H1 (cell line): ENCODE measurements at regions not wholly inside any gene's neighbourhood (a gene's known extent, or its start where the extent isn't known, plus 50 kb on each side); places are given as distances from the start of the nearest gene placed in this dataset.
A peak's percentile ranks its signal among the peaks of the same experiment; 100 is the strongest.

Experiments used
- CTCF ChIA-PET: fragments of 300-600 bp; sonication (Branson Sonifier 250); formaldehyde crosslinking; loops from one replicate; lab custom pipeline; 2021; ENCODE audit not compliant: partially characterized antibody; lab: Charles Lee
- POLR2A ChIA-PET: fragments of 300-600 bp; sonication (Branson Sonifier 250); formaldehyde crosslinking; loops from one replicate; lab custom pipeline; 2021; ENCODE audit warnings: inconsistent platforms; ENCODE audit not compliant: partially characterized antibody; lab: Charles Lee
- DNase-seq, 2 experiments: peaks; one replicate each; pipeline versions ENCODE4 v3.0.0 to v3.0.0-alpha.2; 2010 to 2022; ENCODE audit warnings: low spot score in 2 of 2, low read depth in 1 of 2, mixed read lengths in 1 of 2
- FAIRE-seq: peaks from 2 replicates; lab custom pipeline; 2011; peaks lifted over from hg19 to GRCh38; lab: Jason Lieb, UNC
- H2AFZ ChIP-seq: 2 replicates; pipeline ENCODE4 v1.8.1; 2012; ENCODE audit warnings: low read length, inconsistent platforms
- H2AK5ac ChIP-seq: 2 replicates; pipeline ENCODE4 v1.6.1; 2013; ENCODE audit warnings: low read depth, low read length
- H2BK120ac ChIP-seq: replicated peaks from 2 replicates; pipeline ENCODE3; 2013; ENCODE audit warnings: low read depth, low read length, inconsistent platforms
- H2BK12ac ChIP-seq: 2 replicates; pipeline ENCODE4 v1.6.1; 2013; ENCODE audit warnings: low read depth, low read length
- H2BK15ac ChIP-seq: 2 replicates; pipeline ENCODE4 v1.6.1; 2013; ENCODE audit warnings: low read length
- H2BK20ac ChIP-seq: 2 replicates; pipeline ENCODE4 v1.6.1; 2013; ENCODE audit warnings: low read length
- H2BK5ac ChIP-seq: 2 replicates; pipeline ENCODE4 v1.6.1; 2013; ENCODE audit warnings: low read depth, low read length
- H3K14ac ChIP-seq: 2 replicates; pipeline ENCODE4 v1.6.1; 2013; ENCODE audit warnings: inconsistent platforms; ENCODE audit not compliant: insufficient read length
- H3K18ac ChIP-seq: 2 replicates; pipeline ENCODE4 v1.6.1; 2013; ENCODE audit warnings: low read length; ENCODE audit errors: extremely low read depth
- H3K23ac ChIP-seq: 2 replicates; pipeline ENCODE4 v1.6.1; 2013; ENCODE audit warnings: inconsistent platforms; ENCODE audit not compliant: insufficient read length
- H3K23me2 ChIP-seq: 2 replicates; pipeline ENCODE4 v1.6.1; 2013; ENCODE audit warnings: low read depth, low read length
- H3K27ac ChIP-seq: 2 replicates; pipeline ENCODE4 v1.6.1; 2011; ENCODE audit warnings: low read depth, low read length, inconsistent platforms
- H3K27me3 ChIP-seq, 4 experiments: replicated peaks in 1 of 4; 1 replicate in 1 of 4; 2 replicates in 3 of 4; pipeline versions ENCODE4 v1.6.1 to v1.8.1; 2011 to 2013; ENCODE audit warnings: low read length in 3 of 4, mild to moderate bottlenecking in 3 of 4, inconsistent platforms in 2 of 4, mixed read lengths in 2 of 4, moderate library complexity in 1 of 4; ENCODE audit not compliant: control insufficient read depth in 3 of 4, insufficient read depth in 3 of 4; ENCODE audit errors: extremely low read depth in 1 of 4
- H3K36me3 ChIP-seq, 4 experiments: 2 replicates each; pipeline versions ENCODE4 v1.6.1 to v1.8.1; 2011 to 2013; ENCODE audit warnings: mild to moderate bottlenecking in 4 of 4, low read length in 3 of 4, moderate library complexity in 2 of 4, control low read depth in 1 of 4, inconsistent platforms in 1 of 4; ENCODE audit not compliant: insufficient read depth in 4 of 4, control insufficient read depth in 2 of 4
- H3K4ac ChIP-seq: replicated peaks from 2 replicates; pipeline ENCODE3; 2013; ENCODE audit warnings: low read length, low read depth, mixed read lengths, inconsistent platforms; ENCODE audit not compliant: insufficient read length
- H3K4me1 ChIP-seq, 4 experiments: replicated peaks in 1 of 4; 1 replicate in 1 of 4; 2 replicates in 3 of 4; pipeline versions ENCODE4 v1.6.1 to v1.8.1; 2011 to 2013; ENCODE audit warnings: low read length in 3 of 4, inconsistent platforms in 2 of 4, mixed read lengths in 1 of 4; ENCODE audit not compliant: insufficient read depth in 4 of 4, control insufficient read depth in 3 of 4
- H3K4me2 ChIP-seq, 2 experiments: 2 replicates each; pipeline versions ENCODE4 v1.6.1 to v1.8.1; 2011 to 2013; ENCODE audit warnings: low read depth in 2 of 2, low read length in 2 of 2, control low read depth in 1 of 2, inconsistent platforms in 1 of 2, mild to moderate bottlenecking in 1 of 2; ENCODE audit not compliant: insufficient read depth in 1 of 2
- H3K4me3 ChIP-seq, 4 experiments: fragments of 200-600, 300-600 bp in 1 of 4; sonication (generic), shearing (Covaris generic), sonication (Bioruptor Twin) in 1 of 4; 2 replicates each; pipeline versions ENCODE4 v1.5.1 to v1.8.1; 2011 to 2016; ENCODE audit warnings: low read length in 4 of 4, low read depth in 3 of 4, control low read depth in 2 of 4, inconsistent platforms in 2 of 4, mild to moderate bottlenecking in 2 of 4, mixed read lengths in 1 of 4, moderate library complexity in 1 of 4; ENCODE audit not compliant: insufficient read depth in 2 of 4; ENCODE audit errors: extremely low read depth in 1 of 4
- H3K56ac ChIP-seq: replicated peaks from 2 replicates; pipeline ENCODE3; 2013; ENCODE audit warnings: low read depth, mild to moderate bottlenecking, mixed read lengths, low read length, inconsistent platforms; ENCODE audit not compliant: insufficient read length
- H3K79me1 ChIP-seq: 2 replicates; pipeline ENCODE4 v1.6.1; 2013; ENCODE audit warnings: low read depth, low read length, control low read depth
- H3K79me2 ChIP-seq, 2 experiments: 2 replicates each; pipeline versions ENCODE4 v1.6.1 to v1.8.1; 2012 to 2013; ENCODE audit warnings: low read length in 2 of 2, mild to moderate bottlenecking in 2 of 2, inconsistent platforms in 1 of 2; ENCODE audit not compliant: insufficient read depth in 2 of 2, control insufficient read depth in 1 of 2
- H3K9ac ChIP-seq, 4 experiments: replicated peaks in 1 of 4; 1 replicate in 1 of 4; 2 replicates in 3 of 4; pipeline versions ENCODE4 v1.6.1 to v1.8.1; 2011 to 2013; ENCODE audit warnings: low read depth in 3 of 4, low read length in 3 of 4, control low read depth in 2 of 4, mild to moderate bottlenecking in 2 of 4, moderate library complexity in 2 of 4, inconsistent platforms in 1 of 4; ENCODE audit errors: extremely low read depth in 1 of 4
- H3K9me3 ChIP-seq, 2 experiments: 2 replicates each; pipeline versions ENCODE4 v1.6.1 to v1.8.1; 2012 to 2013; ENCODE audit warnings: mild to moderate bottlenecking in 2 of 2, moderate library complexity in 2 of 2, control low read depth in 1 of 2, inconsistent platforms in 1 of 2, low read depth in 1 of 2, low read length in 1 of 2, mixed read lengths in 1 of 2; ENCODE audit not compliant: insufficient read depth in 2 of 2
- H4K20me1 ChIP-seq, 2 experiments: replicated peaks in 1 of 2; 2 replicates each; pipeline versions ENCODE3 to v1.8.1; 2011 to 2013; ENCODE audit warnings: inconsistent platforms in 2 of 2, low read length in 2 of 2, mild to moderate bottlenecking in 1 of 2; ENCODE audit not compliant: insufficient read depth in 2 of 2, control insufficient read depth in 1 of 2
- H4K5ac ChIP-seq: 2 replicates; pipeline ENCODE4 v1.6.1; 2013; ENCODE audit warnings: low read length, low read depth, mixed read lengths, inconsistent platforms; ENCODE audit not compliant: insufficient read length
- H4K8ac ChIP-seq: 2 replicates; pipeline ENCODE4 v1.8.0; 2013; ENCODE audit warnings: mild to moderate bottlenecking, moderate library complexity, low read length, inconsistent platforms; ENCODE audit not compliant: insufficient read depth; ENCODE audit errors: extremely low read depth
- H4K91ac ChIP-seq: replicated peaks from 2 replicates; pipeline ENCODE3; 2013; ENCODE audit warnings: low read length, mixed read lengths, inconsistent platforms; ENCODE audit not compliant: insufficient read length
- ASH2L ChIP-seq: fragments of 200-600, 300-600 bp; sonication (generic); IDR thresholded peaks from one replicate; pipeline ENCODE4 v1.7.1; 2017; ENCODE audit warnings: low read length
- CBX5 ChIP-seq: fragments of 300-800, 300-1000 bp; sonication (generic); IDR thresholded peaks from 2 replicates; pipeline ENCODE4 v1.7.1; 2016; ENCODE audit warnings: antibody characterized with exemption, low read length, low read depth
- CEBPB ChIP-seq: IDR thresholded peaks from 2 replicates; pipeline ENCODE4 v1.6.1; 2012; ENCODE audit warnings: low read depth, low read length
- CREB1 ChIP-seq: IDR thresholded peaks from 2 replicates; pipeline ENCODE4 v1.6.1; 2012; ENCODE audit warnings: inconsistent platforms
- CTBP2 ChIP-seq: IDR thresholded peaks from 2 replicates; pipeline ENCODE4 v1.7.0; 2011; ENCODE audit warnings: borderline replicate concordance, mild to moderate bottlenecking, moderate library complexity, mixed read lengths, low read length; ENCODE audit not compliant: insufficient read depth, insufficient read length
- HDAC2 ChIP-seq, 2 experiments: fragments of 300-600 bp in 1 of 2; sonication (generic) in 1 of 2; IDR thresholded peaks; 2 replicates each; pipeline ENCODE4 v1.6.1; 2011 to 2012; ENCODE audit warnings: low read depth in 2 of 2, low read length in 2 of 2, mild to moderate bottlenecking in 2 of 2, moderate library complexity in 2 of 2, borderline replicate concordance in 1 of 2, inconsistent platforms in 1 of 2
- RNF2 ChIP-seq: fragments of 200-900, 300-1000 bp; sonication (generic); IDR thresholded peaks from 2 replicates; pipeline ENCODE4 v1.7.1; 2016; ENCODE audit warnings: borderline replicate concordance, low read depth, mild to moderate bottlenecking, antibody characterized with exemption, low read length; ENCODE audit not compliant: poor library complexity, severe bottlenecking; ENCODE audit errors: missing control alignments
- SAP30 ChIP-seq: fragments of 300-600 bp; sonication (generic); IDR thresholded peaks from 2 replicates; pipeline ENCODE4 v1.7.1; 2012; ENCODE audit warnings: low read length, moderate library complexity, mild to moderate bottlenecking, inconsistent platforms; ENCODE audit not compliant: insufficient read depth, insufficient replicate concordance
- SIX5 ChIP-seq: IDR thresholded peaks from 2 replicates; pipeline ENCODE4 v1.6.1; 2011; ENCODE audit warnings: mild to moderate bottlenecking, low read depth, low read length
- SP4 ChIP-seq: IDR thresholded peaks from 2 replicates; pipeline ENCODE4 v1.6.1; 2012; ENCODE audit warnings: low read length, inconsistent platforms
- USF2 ChIP-seq: IDR thresholded peaks from 2 replicates; pipeline ENCODE4 v1.6.1; 2011; ENCODE audit warnings: low read length, improper control_type of control experiment
- WGBS, 2 experiments: shearing (Covaris generic) in 1 of 2; methylation state at CpG; one replicate each; pipeline versions ENCODE4 v1.1.6 to v1.1.7; 2013 to 2015; ENCODE audit warnings: low lambda C conversion rate in 2 of 2, mixed read lengths in 2 of 2, inconsistent platforms in 1 of 2, low coverage in 1 of 2, missing lambda C conversion rate in 1 of 2; ENCODE audit not compliant: insufficient replicate concordance in 2 of 2, insufficient coverage in 1 of 2, insufficient read length in 1 of 2; ENCODE audit errors: extremely low coverage in 1 of 2, missing lambda C conversion rate in 1 of 2; 5-methylcytosine and 5-hydroxymethylcytosine counted together

GRCh38 chr1:4393191-4393590 lies 261.2 kb upstream of the AJAP1 start:
- no peak overlapping the region for H2BK120ac ChIP-seq
- H3K36me3 ChIP-seq = no peaks in the 10 kb centered on the region
- 67% methylated on average over 1 of the region's 1 CpG; no CpG with 5 or more reads in 1 of the 2 experiments for WGBS, 2 experiments
- no peaks in the 10 kb centered on the region for H3K79me2 ChIP-seq
- H3K4me3 ChIP-seq = no peak overlapping the region
- no peak overlapping the region for H2BK20ac ChIP-seq
- POLR2A ChIA-PET = no interaction called here
- H3K4me2 ChIP-seq = no peak overlapping the region
- DNase-seq = no peak
- no peak overlapping the region for H4K91ac ChIP-seq
- peak; percentile 69 for FAIRE-seq
- no peak overlapping the region for H3K14ac ChIP-seq
- no peak overlapping the region for H4K5ac ChIP-seq
- H3K9ac ChIP-seq = no peak overlapping the region
- no peak overlapping the region for H3K18ac ChIP-seq
- no peak overlapping the region for H3K56ac ChIP-seq
- H3K23ac ChIP-seq = no peak overlapping the region
- H2BK5ac ChIP-seq = no peak overlapping the region
- CTCF ChIA-PET = no interaction called here
- H2BK15ac ChIP-seq = no peak overlapping the region
- H3K4me1 ChIP-seq = no peaks in the 10 kb centered on the region
- peaks cover 47 to 62% of the 10 kb centered on the region in 2 experiments for H3K9me3 ChIP-seq
- no peak overlapping the region for H3K4ac ChIP-seq
- no peaks in the 10 kb centered on the region for H3K27me3 ChIP-seq
- no peaks in the 10 kb centered on the region for H3K79me1 ChIP-seq
- H2AK5ac ChIP-seq = no peak overlapping the region
- no peak overlapping the region for H4K8ac ChIP-seq
- H2AFZ ChIP-seq = no peak overlapping the region
- no peaks in the 10 kb centered on the region for H3K23me2 ChIP-seq
- H4K20me1 ChIP-seq = no peaks in the 10 kb centered on the region
- no peak overlapping the region for H3K27ac ChIP-seq
- no peak overlapping the region for H2BK12ac ChIP-seq
- TF ChIP-seq SAP30 (no peak), CTBP2 (no peak), SIX5 (no peak), USF2 (no peak), CREB1 (no peak), CEBPB (no peak), CBX5 (no peak), SP4 (no peak), RNF2 (no peak), HDAC2 (IDR thresholded peaks at IDR 0.05; ENCODE audit: borderline replicate concordance in 1 of 2, low read depth in 2 of 2, low read length in 2 of 2) (no peak), ASH2L (no peak)
